ENCODE measurements at regions not wholly inside any gene's neighbourhood (a gene's known extent, or its start where the extent isn't known, plus 50 kb on each side); places are given as distances from the start of the nearest gene placed in this dataset.

- H3K4me1 ChIP-seq (ENCODE audit: control insufficient read depth in 1 of 2, low read depth in 2 of 2) = no peaks in the 10 kb centered on the region
- TF ChIP-seq CTCF (IDR thresholded peaks at IDR 0.05) = no peak
- H3K4me3 ChIP-seq = no peak overlapping the region
- DNase-seq (ENCODE audit: low spot score) (no peak), ATAC-seq (ENCODE audit: insufficient number of reproducible peaks, low FRiP score, low read depth) (no peak)
- H3K27ac ChIP-seq = no peak overlapping the region
- no peaks in the 10 kb centered on the region for H3K36me3 ChIP-seq
- H3K27me3 ChIP-seq (replicated peaks; ENCODE audit: insufficient read depth) = no peaks in the 10 kb centered on the region
- H3K9me3 ChIP-seq = no peaks in the 10 kb centered on the region
Observed at GRCh38 chr3:106282943-106283342, 414.1 kb upstream of the CBLB start.

GRCh38 chr3:106288781-106289180, 420.0 kb upstream of the CBLB start:
- no peaks in the 10 kb centered on the region for H3K27me3 ChIP-seq (replicated peaks; ENCODE audit: insufficient read depth)
- H3K27ac ChIP-seq = no peak overlapping the region
- no peaks in the 10 kb centered on the region for H3K36me3 ChIP-seq
- no peak for TF ChIP-seq CTCF (IDR thresholded peaks at IDR 0.05)
- H3K9me3 ChIP-seq = no peaks in the 10 kb centered on the region
- DNase-seq (ENCODE audit: low spot score) (no peak), ATAC-seq (ENCODE audit: insufficient number of reproducible peaks, low FRiP score, low read depth) (no peak)
- no peaks in the 10 kb centered on the region for H3K4me1 ChIP-seq (ENCODE audit: control insufficient read depth in 1 of 2, low read depth in 2 of 2)
- H3K4me3 ChIP-seq = no peak overlapping the region

GRCh38 chr3:106290304-106290997, 421.6 kb upstream of the CBLB start:
- no peaks in the 10 kb centered on the region for H3K4me1 ChIP-seq (ENCODE audit: control insufficient read depth in 1 of 2, low read depth in 2 of 2)
- H3K4me3 ChIP-seq = no peak overlapping the region
- no peak for ATAC-seq (ENCODE audit: insufficient number of reproducible peaks, low FRiP score, low read depth)
- H3K27me3 ChIP-seq (replicated peaks; ENCODE audit: insufficient read depth) = no peaks in the 10 kb centered on the region
- H3K27ac ChIP-seq = no peak overlapping the region
- DNase-seq (ENCODE audit: low spot score) = no peak
- no peaks in the 10 kb centered on the region for H3K9me3 ChIP-seq
- TF ChIP-seq CTCF (IDR thresholded peaks at IDR 0.05) = no peak
- no peaks in the 10 kb centered on the region for H3K36me3 ChIP-seq

GRCh38 chr3:106293161-106293560, 424.3 kb upstream of the CBLB start:
- ATAC-seq (ENCODE audit: insufficient number of reproducible peaks, low FRiP score, low read depth) (no peak), DNase-seq (ENCODE audit: low spot score) (no peak)
- no peaks in the 10 kb centered on the region for H3K4me1 ChIP-seq (ENCODE audit: control insufficient read depth in 1 of 2, low read depth in 2 of 2)
- no peaks in the 10 kb centered on the region for H3K36me3 ChIP-seq
- no peaks in the 10 kb centered on the region for H3K27me3 ChIP-seq (replicated peaks; ENCODE audit: insufficient read depth)
- H3K4me3 ChIP-seq = no peak overlapping the region
- TF ChIP-seq CTCF (IDR thresholded peaks at IDR 0.05) = no peak
- no peaks in the 10 kb centered on the region for H3K9me3 ChIP-seq
- H3K27ac ChIP-seq = no peak overlapping the region

- no peak for DNase-seq (ENCODE audit: low spot score)
- H3K27ac ChIP-seq = no peak overlapping the region
- H3K4me3 ChIP-seq = no peak overlapping the region
- no peaks in the 10 kb centered on the region for H3K27me3 ChIP-seq (replicated peaks; ENCODE audit: insufficient read depth)
- H3K9me3 ChIP-seq = no peaks in the 10 kb centered on the region
- TF ChIP-seq CTCF (IDR thresholded peaks at IDR 0.05) = no peak
- no peak for ATAC-seq (ENCODE audit: insufficient number of reproducible peaks, low FRiP score, low read depth)
- H3K36me3 ChIP-seq = no peaks in the 10 kb centered on the region
- peaks cover under 1% of the 10 kb centered on the region in 2 donors for H3K4me1 ChIP-seq (ENCODE audit: control insufficient read depth in 1 of 2, low read depth in 2 of 2)
Observed at GRCh38 chr3:106294121-106294520, 425.3 kb upstream of the CBLB start.
